Activated CD8-positive, alpha-beta memory T cell treated with anti-CD3 and anti-CD28 coated beads, Interleukin-2, amount 10 ng/mL, durations not matched to agents 7 days and 5 days (primary cell): ENCODE measurements at regions not wholly inside any gene's neighbourhood (a gene's known extent, or its start where the extent isn't known, plus 50 kb on each side); places are given as distances from the start of the nearest gene placed in this dataset.

Experiments used
- ATAC-seq: fragments of 150-1000 bp; cut with Tn5 transposase; one replicate; pipeline ENCODE4 v1.10.0; 2021; ENCODE audit warnings: moderate library complexity
- CTCF ChIA-PET: fragments of 350-600 bp; sonication (Branson Sonifier 250); formaldehyde crosslinking; loops from one replicate; lab custom pipeline; 2021; ENCODE audit warnings: antibody characterized with exemption; lab: Charles Lee
- DNase-seq: peaks from one replicate; pipeline ENCODE4 v3.0.0-alpha.2; 2020
- H3K27ac Mint-ChIP-seq: one replicate; pipeline ENCODE4 v1.8.0; 2021; ENCODE audit warnings: mild to moderate bottlenecking, mixed read lengths
- H3K27me3 Mint-ChIP-seq: one replicate; pipeline ENCODE4 v1.8.0; 2021; ENCODE audit warnings: mixed read lengths
- H3K36me3 Mint-ChIP-seq: one replicate; pipeline ENCODE4 v1.8.0; 2021; ENCODE audit warnings: mild to moderate bottlenecking, mixed read lengths
- H3K4me1 Mint-ChIP-seq: one replicate; pipeline ENCODE4 v1.8.0; 2021; ENCODE audit warnings: mixed read lengths
- H3K4me3 Mint-ChIP-seq: one replicate; pipeline ENCODE4 v1.8.0; 2021; ENCODE audit warnings: mild to moderate bottlenecking, moderate library complexity, mixed read lengths
- H3K9me3 Mint-ChIP-seq: one replicate; pipeline ENCODE4 v1.8.0; 2022; ENCODE audit warnings: low read depth, mixed read lengths

GRCh38 chr10:28375399-28376354 lies 72.8 kb upstream of the MPP7 start:
- Mint-ChIP-seq H3K27ac (no peak overlapping the region), H3K36me3 (peaks cover 1% of the 10 kb centered on the region)
- no peak for ATAC-seq

GRCh38 chr10:28378986-28379585 lies 76.2 kb upstream of the MPP7 start:
- H3K27me3 Mint-ChIP-seq = peaks cover 18% of the 10 kb centered on the region
- CTCF ChIA-PET = interaction anchor here (0.8 to 6.2 kb wide), 6 partner anchors 12 to 637 kb away, joined by 3 to 111 read pairs (median 22); partner anchors contain the start of gene MPP7
- no peak overlapping the region for H3K27ac Mint-ChIP-seq
- H3K4me1 Mint-ChIP-seq = peaks cover 15% of the 10 kb centered on the region
- no peaks in the 10 kb centered on the region for H3K36me3 Mint-ChIP-seq
- no peak overlapping the region for H3K4me3 Mint-ChIP-seq
- H3K9me3 Mint-ChIP-seq = no peaks in the 10 kb centered on the region
- DNase-seq = no peak
- no peak for ATAC-seq

More at GRCh38 chr10:28375399-28376354, 72.8 kb upstream of the MPP7 start:
- H3K9me3 Mint-ChIP-seq = peaks cover 2% of the 10 kb centered on the region
- H3K27me3 Mint-ChIP-seq = peaks cover 10% of the 10 kb centered on the region
- CTCF ChIA-PET = interaction anchor here (1.5 kb wide), 1 partner anchor 72 kb away, joined by 4 read pairs; the partner anchor contains the start of gene MPP7
- H3K4me3 Mint-ChIP-seq = no peak overlapping the region
- peaks cover 4% of the 10 kb centered on the region for H3K4me1 Mint-ChIP-seq
- DNase-seq = no peak

GRCh38 chr10:28381466-28381865 lies 78.6 kb upstream of the MPP7 start:
- Mint-ChIP-seq H3K36me3 (no peaks in the 10 kb centered on the region), H3K27me3 (peaks cover 21% of the 10 kb centered on the region), H3K27ac (no peak overlapping the region), H3K9me3 (no peaks in the 10 kb centered on the region), H3K4me1 (peaks cover 19% of the 10 kb centered on the region), H3K4me3 (no peak overlapping the region)
- ATAC-seq (no peak), DNase-seq (no peak)
- CTCF ChIA-PET = interaction anchor here (0.6 to 6.2 kb wide), 24 partner anchors 10 to 724 kb away, joined by 3 to 111 read pairs (median 5); partner anchors contain the start of gene MPP7

GRCh38 chr10:28381903-28382347 lies 79.1 kb upstream of the MPP7 start:
- ATAC-seq = peak; percentile 93

GRCh38 chr10:28382525-28383269 lies 79.8 kb upstream of the MPP7 start:
- no peaks in the 10 kb centered on the region for H3K36me3 Mint-ChIP-seq
- no peak overlapping the region for H3K27ac Mint-ChIP-seq
- CTCF ChIA-PET = interaction anchor here (1.6 to 6.2 kb wide), 9 partner anchors 10 to 640 kb away, joined by 4 to 111 read pairs (median 17); partner anchors contain the start of gene MPP7
- ATAC-seq (no peak), DNase-seq (no peak)
- H3K9me3 Mint-ChIP-seq = no peaks in the 10 kb centered on the region
- peaks cover 22% of the 10 kb centered on the region for H3K27me3 Mint-ChIP-seq
- H3K4me1 Mint-ChIP-seq = peaks cover 21% of the 10 kb centered on the region
- H3K4me3 Mint-ChIP-seq = no peak overlapping the region

More at GRCh38 chr10:28381903-28382347, 79.1 kb upstream of the MPP7 start:
- CTCF ChIA-PET = interaction anchor here (0.6 to 6.2 kb wide), 22 partner anchors 10 to 724 kb away, joined by 3 to 111 read pairs (median 6); partner anchors contain the start of gene MPP7
- no peaks in the 10 kb centered on the region for H3K36me3 Mint-ChIP-seq
- peaks cover 20% of the 10 kb centered on the region for H3K4me1 Mint-ChIP-seq
- H3K27ac Mint-ChIP-seq = no peak overlapping the region
- DNase-seq = peak; percentile 89
- no peak overlapping the region for H3K4me3 Mint-ChIP-seq
- H3K9me3 Mint-ChIP-seq = no peaks in the 10 kb centered on the region
- H3K27me3 Mint-ChIP-seq = peaks cover 18% of the 10 kb centered on the region

- CTCF ChIA-PET = interaction anchor here (1.1 to 6.2 kb wide), 3 partner anchors 9 to 85 kb away, joined by 4 to 111 read pairs (median 7); partner anchors contain the start of gene MPP7
- H3K9me3 Mint-ChIP-seq = no peaks in the 10 kb centered on the region
- ATAC-seq = no peak
- H3K27ac Mint-ChIP-seq = no peak overlapping the region
- peaks cover 21% of the 10 kb centered on the region for H3K4me1 Mint-ChIP-seq
- H3K4me3 Mint-ChIP-seq = no peak overlapping the region
- no peak for DNase-seq
- H3K36me3 Mint-ChIP-seq = no peaks in the 10 kb centered on the region
- H3K27me3 Mint-ChIP-seq = peaks cover 22% of the 10 kb centered on the region
Measured at GRCh38 chr10:28384557-28384956, 81.7 kb upstream of the MPP7 start.

GRCh38 chr10:28385748-28386502 lies 83.1 kb upstream of the MPP7 start:
- Mint-ChIP-seq H3K36me3 (no peaks in the 10 kb centered on the region), H3K27ac (no peak overlapping the region), H3K9me3 (no peaks in the 10 kb centered on the region), H3K4me1 (peaks cover 15% of the 10 kb centered on the region), H3K27me3 (peaks cover 22% of the 10 kb centered on the region), H3K4me3 (no peak overlapping the region)
- CTCF ChIA-PET = interaction anchor here (1.1 to 1.5 kb wide), 4 partner anchors 8 to 135 kb away, joined by 4 to 7 read pairs (median 4); partner anchors contain the start of gene MPP7
- DNase-seq = no peak
- ATAC-seq = no peak

GRCh38 chr10:28386503-28386868 lies 83.6 kb upstream of the MPP7 start:
- DNase-seq (no peak), ATAC-seq (no peak)
- no peak overlapping the region for H3K27ac Mint-ChIP-seq
- H3K27me3 Mint-ChIP-seq = peaks cover 22% of the 10 kb centered on the region
- peaks cover 12% of the 10 kb centered on the region for H3K4me1 Mint-ChIP-seq
- no peaks in the 10 kb centered on the region for H3K36me3 Mint-ChIP-seq
- H3K9me3 Mint-ChIP-seq = no peaks in the 10 kb centered on the region
- no peak overlapping the region for H3K4me3 Mint-ChIP-seq
- CTCF ChIA-PET = interaction anchor here (1.3 to 1.5 kb wide), 2 partner anchors 90 to 135 kb away, joined by 4 to 5 read pairs; no protein-coding TSS in a partner anchor

- CTCF ChIA-PET = interaction anchor here (1.3 to 1.5 kb wide), 2 partner anchors 91 to 136 kb away, joined by 4 to 5 read pairs; no protein-coding TSS in a partner anchor
- DNase-seq (no peak), ATAC-seq (no peak)
- peaks cover 7% of the 10 kb centered on the region for H3K4me1 Mint-ChIP-seq
- H3K36me3 Mint-ChIP-seq = no peaks in the 10 kb centered on the region
- H3K4me3 Mint-ChIP-seq = no peak overlapping the region
- H3K9me3 Mint-ChIP-seq = no peaks in the 10 kb centered on the region
- H3K27ac Mint-ChIP-seq = no peak overlapping the region
- H3K27me3 Mint-ChIP-seq = peaks cover 19% of the 10 kb centered on the region
Measured at GRCh38 chr10:28387140-28387539, 84.3 kb upstream of the MPP7 start.

- H3K27me3 Mint-ChIP-seq = peaks cover 4% of the 10 kb centered on the region
- H3K4me3 Mint-ChIP-seq = no peak overlapping the region
- H3K4me1 Mint-ChIP-seq = peaks cover 6% of the 10 kb centered on the region
- H3K27ac Mint-ChIP-seq = no peak overlapping the region
- ATAC-seq (no peak), DNase-seq (no peak)
- CTCF ChIA-PET = interaction anchor here (0.9 to 4.3 kb wide), 3 partner anchors 10 to 140 kb away, joined by 3 to 32 read pairs (median 15); partner anchors contain the start of gene MPP7
- H3K9me3 Mint-ChIP-seq = no peaks in the 10 kb centered on the region
- no peaks in the 10 kb centered on the region for H3K36me3 Mint-ChIP-seq
Measured at GRCh38 chr10:28391283-28391682, 88.4 kb upstream of the MPP7 start.

- DNase-seq = peak; percentile 67
- H3K9me3 Mint-ChIP-seq = no peaks in the 10 kb centered on the region
- ATAC-seq = peak; percentile 81
- H3K27ac Mint-ChIP-seq = no peak overlapping the region
- CTCF ChIA-PET = interaction anchor here (0.6 to 4.3 kb wide), 34 partner anchors 9 to 763 kb away, joined by 3 to 32 read pairs (median 4); partner anchors contain the start of gene MPP7
- no peak overlapping the region for H3K4me3 Mint-ChIP-seq
- H3K4me1 Mint-ChIP-seq = peaks cover 4% of the 10 kb centered on the region
- no peaks in the 10 kb centered on the region for H3K27me3 Mint-ChIP-seq
- no peaks in the 10 kb centered on the region for H3K36me3 Mint-ChIP-seq
Measured at GRCh38 chr10:28393956-28394568, 91.2 kb upstream of the MPP7 start.
